ENCODE measurements at regions not wholly inside any gene's neighbourhood (a gene's known extent, or its start where the extent isn't known, plus 50 kb on each side); places are given as distances from the start of the nearest gene placed in this dataset.

DNA sequence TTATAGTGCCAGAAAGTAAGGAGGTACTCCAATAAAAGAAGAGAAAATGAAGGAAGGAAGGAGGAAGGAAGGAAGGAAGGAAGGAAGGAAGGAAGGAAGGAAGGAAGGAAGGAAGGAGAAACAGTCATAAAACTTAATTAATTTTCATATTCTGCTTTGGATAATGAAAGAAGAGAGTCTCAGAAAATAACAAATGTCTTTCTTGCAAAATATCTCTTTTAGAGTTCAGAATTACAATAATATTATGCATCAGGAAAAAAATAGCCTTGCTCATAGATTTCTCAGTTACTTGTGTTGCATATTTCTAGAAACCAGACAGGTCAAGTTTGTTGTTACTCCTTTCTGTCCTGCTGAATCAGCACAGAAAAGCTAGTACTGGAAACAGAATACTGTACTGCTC is 130.1 kb upstream of the DKK2 start:
- DNase-seq (ENCODE audit: low spot score) = no peak

GRCh38 chr4:107164962-107165475 is 128.9 kb upstream of the DKK2 start:
- DNase-seq (ENCODE audit: low spot score) = no peak

DNA sequence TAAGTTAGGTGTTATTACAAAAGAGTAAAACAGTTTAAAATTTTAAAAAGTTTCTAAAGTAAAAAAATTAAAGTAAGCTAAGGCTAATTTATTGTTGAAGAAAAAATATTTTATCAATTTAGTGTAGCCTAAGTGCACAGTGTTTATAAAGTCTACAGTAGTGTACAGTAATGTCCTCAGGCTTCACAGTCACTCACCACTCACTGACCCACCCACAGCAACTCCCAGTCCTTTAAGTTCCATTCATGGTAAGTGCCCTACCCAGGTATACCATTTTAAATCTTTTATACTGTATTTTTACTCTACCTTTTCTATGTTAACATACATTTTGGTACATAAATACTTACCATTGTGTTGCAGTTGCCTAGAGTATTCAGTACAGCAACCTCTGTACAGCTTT is 120.3 kb upstream of the DKK2 start:
- no peak for DNase-seq (ENCODE audit: low spot score)

- DNase-seq (ENCODE audit: low spot score) = no peak
Measured at GRCh38 chr4:107155366-107155765, 119.3 kb upstream of the DKK2 start.

DNA sequence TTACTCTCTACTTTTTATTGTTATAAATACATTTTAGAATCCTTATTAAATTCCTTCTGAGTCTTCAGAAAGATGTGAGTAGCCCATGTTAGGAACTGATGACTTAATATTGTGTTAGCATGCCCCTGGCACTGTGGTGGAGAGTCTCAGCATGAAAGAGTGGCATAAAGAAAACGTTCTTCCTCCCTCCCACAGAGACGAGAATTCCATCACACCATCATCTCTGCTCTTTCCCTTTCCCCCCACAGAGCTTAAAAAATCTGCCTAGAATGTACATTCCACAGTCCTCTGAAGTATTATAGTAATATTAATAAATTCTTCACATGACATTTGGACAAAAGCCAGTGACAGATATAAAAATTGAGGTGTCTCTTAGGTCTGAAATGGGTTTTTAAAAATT is 117.8 kb upstream of the DKK2 start:
- DNase-seq (ENCODE audit: low spot score) = no peak

GRCh38 chr4:107153228-107153627 is 117.1 kb upstream of the DKK2 start:
- peak; percentile 14 for DNase-seq (ENCODE audit: low spot score)

GRCh38 chr4:107151173-107151572 is 115.1 kb upstream of the DKK2 start:
- DNase-seq (ENCODE audit: low spot score) = no peak

DNA sequence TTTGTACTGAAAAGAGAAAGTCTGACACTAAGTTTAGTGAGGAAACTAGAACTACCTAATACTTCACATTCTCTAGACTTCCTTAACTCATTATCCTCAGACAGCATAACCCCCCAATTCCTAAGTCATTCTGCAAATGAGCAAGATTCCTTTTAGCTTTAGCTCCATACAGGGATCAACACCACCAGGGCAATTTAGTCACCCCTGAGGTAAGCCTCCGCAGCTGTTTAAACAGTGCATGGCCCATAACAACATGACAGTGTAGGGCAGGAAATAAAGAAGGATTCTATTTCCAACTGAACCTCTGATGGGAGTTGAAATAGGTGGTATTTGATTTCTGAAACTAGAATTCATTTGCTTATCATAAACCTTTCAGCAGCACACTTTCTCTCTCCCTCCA is 112.8 kb upstream of the DKK2 start:
- DNase-seq (ENCODE audit: low spot score) = no peak

- DNase-seq (ENCODE audit: low spot score) = no peak
Measured at GRCh38 chr4:107147873-107148272, 111.8 kb upstream of the DKK2 start.

DNA sequence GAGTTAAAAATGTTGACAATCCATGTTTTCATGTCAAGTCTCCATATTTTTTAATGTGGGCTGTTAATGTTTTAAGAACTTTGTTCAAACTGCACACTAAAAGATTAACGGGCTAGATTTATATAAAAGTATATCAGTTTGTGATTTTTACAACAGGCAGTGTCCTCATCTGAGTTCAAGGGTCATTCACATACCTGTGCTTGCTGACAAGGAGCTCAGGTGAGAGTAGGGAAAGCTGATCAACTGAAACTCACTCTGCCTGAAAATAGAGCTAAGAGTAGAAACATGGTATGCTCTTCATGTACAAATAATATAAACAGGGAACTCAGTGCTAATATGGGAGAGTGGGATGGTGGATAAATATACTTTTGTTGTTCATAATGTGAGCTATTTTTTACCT is 102.3 kb upstream of the DKK2 start:
- no peak for DNase-seq (ENCODE audit: low spot score)

- no peak for DNase-seq (ENCODE audit: low spot score)
Measured at GRCh38 chr4:107133965-107134653, 98.0 kb upstream of the DKK2 start.

- DNase-seq (ENCODE audit: low spot score) = no peak
Measured at GRCh38 chr4:107131295-107131694, 95.2 kb upstream of the DKK2 start.

DNA sequence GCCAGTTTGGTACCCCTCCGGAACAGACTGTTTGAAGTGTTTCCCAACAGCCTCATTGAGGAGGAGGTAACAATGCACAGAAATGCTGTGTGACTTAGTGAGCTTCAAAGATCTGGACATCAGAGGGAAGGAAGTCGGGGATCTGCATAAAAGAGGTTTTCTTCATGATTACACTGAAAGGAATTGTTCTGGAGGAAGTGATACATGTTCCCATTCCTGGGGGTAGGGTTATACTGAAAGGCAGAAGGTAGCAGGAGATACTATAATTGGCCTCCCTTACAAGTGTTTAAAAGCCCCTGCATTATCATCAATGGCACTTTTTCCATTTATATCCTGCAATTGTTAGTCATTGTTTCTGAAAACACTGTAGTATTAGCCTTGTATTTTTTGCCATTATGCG is 94.0 kb upstream of the DKK2 start:
- no peak for DNase-seq (ENCODE audit: low spot score)

DNA sequence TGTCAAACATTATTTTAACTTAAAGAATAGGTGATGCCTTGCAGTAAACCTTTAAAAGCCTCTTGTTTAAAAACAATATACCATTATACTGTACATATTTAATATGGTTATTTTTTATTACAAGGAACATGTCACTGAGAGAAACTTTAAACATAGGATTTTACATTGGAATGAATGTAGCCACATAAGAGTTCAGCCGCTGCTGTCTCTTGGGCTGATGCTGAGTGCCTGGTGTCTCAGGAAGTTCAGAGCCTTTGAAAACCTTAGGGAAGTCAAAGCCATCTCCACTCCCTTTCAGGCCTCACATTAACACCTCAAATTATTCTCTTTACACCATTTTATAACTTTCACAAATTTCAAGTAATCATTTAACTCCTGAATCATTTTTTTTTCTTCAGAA is 93.5 kb upstream of the DKK2 start:
- DNase-seq (ENCODE audit: low spot score) = no peak

- DNase-seq (ENCODE audit: low spot score) = no peak
Measured at GRCh38 chr4:107129076-107129475, 93.0 kb upstream of the DKK2 start.

GRCh38 chr4:107128116-107128515 is 92.0 kb upstream of the DKK2 start:
- no peak for DNase-seq (ENCODE audit: low spot score)

DNA sequence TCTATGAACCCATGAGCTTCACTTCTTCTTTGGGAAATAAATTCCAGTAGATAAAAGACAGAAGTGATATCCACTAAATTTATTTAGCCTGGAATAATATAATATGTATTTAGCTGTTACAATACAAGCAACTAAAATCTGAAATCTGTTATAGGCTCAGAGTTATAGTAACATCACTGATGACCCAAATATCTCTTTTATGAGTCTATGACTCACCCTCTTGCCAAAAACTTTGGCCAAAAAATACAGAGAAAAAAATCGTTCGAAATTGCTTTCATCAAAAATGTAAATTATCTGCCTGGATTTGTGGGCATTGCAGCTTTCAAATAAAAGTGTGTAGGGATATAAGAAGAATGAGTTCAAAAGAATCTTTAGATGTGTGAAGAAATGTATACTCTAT is 89.4 kb upstream of the DKK2 start:
- DNase-seq (ENCODE audit: low spot score) = no peak

GRCh38 chr4:107122736-107123135 is 86.6 kb upstream of the DKK2 start:
- no peak for DNase-seq (ENCODE audit: low spot score)

DNA sequence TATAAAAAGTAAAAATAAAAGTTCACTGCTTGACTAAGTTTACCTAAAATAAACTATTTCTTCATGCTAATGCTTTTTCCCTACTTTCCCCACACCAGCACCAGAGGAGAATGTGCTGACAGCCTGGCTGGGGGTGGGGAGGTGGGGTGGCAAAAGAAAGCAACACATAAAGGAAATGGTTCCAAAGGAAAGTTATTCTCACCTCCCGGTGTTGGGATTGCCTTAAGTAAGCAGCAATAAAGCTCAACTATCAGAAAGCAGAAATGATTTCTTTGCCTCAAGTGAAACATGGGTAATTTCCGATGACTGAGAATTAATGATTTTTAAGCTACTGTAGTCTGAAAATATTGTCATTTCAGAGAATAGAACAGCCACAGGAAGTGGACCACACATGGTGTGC is 84.5 kb upstream of the DKK2 start:
- no peak for DNase-seq (ENCODE audit: low spot score)

DNA sequence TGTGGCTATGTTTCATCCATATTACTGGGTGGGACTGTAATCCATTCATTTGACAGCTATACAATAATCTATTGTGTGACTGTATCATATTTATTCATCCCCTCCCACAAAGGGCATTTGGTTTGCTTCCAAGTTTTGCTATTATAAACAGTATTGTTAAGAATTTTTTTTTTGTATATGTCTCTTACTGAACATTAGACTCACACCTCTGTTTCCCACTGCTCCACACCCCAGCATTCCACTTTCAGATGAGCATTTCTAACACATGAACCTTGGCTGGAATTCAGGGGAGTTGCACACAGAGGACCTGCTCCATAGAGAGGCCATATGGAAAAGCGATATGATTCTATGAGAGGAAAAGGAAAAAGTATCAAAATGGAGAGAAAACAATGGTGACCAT is 81.6 kb upstream of the DKK2 start:
- DNase-seq (ENCODE audit: low spot score) = no peak

- no peak for DNase-seq (ENCODE audit: low spot score)
Measured at GRCh38 chr4:107115185-107115847, 79.2 kb upstream of the DKK2 start.

DNA sequence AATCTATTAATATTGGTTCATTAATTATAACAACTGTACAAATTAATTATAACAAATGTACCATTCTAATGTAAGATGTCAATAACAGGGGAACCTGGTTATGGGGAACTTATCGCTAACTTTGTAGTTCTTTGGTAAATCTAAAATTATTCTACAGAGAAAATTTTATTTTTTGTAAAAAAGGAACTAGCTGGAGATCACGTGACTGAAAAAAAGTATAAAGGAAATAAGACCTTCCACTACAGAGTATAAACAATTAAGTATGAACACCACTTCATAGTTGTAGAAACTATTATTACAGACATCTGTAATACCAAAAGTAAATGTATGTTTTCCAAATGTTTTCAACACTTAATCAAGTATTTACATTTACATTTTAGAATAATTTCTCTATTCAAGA is 77.9 kb upstream of the DKK2 start:
- DNase-seq (ENCODE audit: low spot score) = no peak

GRCh38 chr4:107098401-107098800 is 62.3 kb upstream of the DKK2 start:
- no peak for DNase-seq (ENCODE audit: low spot score)

- DNase-seq (ENCODE audit: low spot score) = no peak
Measured at GRCh38 chr4:107094976-107095375, 58.9 kb upstream of the DKK2 start.

All from H4 (cell line).